ENCODE measurements at regions not wholly inside any gene's neighbourhood (a gene's known extent, or its start where the extent isn't known, plus 50 kb on each side); places are given as distances from the start of the nearest gene placed in this dataset.

DNA sequence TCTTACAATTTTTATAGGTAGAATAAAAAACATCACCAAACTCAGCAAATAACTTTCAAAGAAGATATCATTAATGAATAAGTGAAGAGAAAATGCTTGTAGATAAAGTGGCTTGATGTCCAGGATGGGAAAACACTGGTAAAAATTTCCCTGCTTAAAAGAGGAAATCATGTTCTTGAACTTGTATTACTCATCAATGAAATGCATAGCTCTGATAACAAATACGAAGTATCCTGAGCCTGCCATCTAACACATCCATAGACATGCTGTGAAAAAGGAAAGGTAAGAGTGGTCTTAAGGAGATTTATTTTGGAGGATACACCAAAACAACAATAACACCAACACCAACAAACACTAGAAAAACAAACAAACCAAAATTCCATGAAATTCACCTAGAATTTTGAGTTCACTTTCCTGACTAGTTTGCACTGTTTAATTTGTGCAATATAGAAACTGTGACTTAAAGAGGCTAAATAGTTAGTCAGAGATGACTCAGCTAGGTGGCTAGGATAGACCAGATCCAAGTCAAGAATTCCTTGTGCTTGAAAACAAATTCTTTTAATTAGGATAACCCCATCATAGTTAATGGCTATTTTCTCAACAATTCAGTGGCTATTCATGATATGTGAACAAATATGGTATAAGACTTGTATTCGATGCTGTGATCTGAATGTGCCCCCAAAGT is 179.8 kb upstream of the KCNK2 start:
- TF ChIP-seq, protein P1, sequence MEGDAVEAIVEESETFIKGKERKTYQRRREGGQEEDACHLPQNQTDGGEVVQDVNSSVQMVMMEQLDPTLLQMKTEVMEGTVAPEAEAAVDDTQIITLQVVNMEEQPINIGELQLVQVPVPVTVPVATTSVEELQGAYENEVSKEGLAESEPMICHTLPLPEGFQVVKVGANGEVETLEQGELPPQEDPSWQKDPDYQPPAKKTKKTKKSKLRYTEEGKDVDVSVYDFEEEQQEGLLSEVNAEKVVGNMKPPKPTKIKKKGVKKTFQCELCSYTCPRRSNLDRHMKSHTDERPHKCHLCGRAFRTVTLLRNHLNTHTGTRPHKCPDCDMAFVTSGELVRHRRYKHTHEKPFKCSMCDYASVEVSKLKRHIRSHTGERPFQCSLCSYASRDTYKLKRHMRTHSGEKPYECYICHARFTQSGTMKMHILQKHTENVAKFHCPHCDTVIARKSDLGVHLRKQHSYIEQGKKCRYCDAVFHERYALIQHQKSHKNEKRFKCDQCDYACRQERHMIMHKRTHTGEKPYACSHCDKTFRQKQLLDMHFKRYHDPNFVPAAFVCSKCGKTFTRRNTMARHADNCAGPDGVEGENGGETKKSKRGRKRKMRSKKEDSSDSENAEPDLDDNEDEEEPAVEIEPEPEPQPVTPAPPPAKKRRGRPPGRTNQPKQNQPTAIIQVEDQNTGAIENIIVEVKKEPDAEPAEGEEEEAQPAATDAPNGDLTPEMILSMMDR (IDR thresholded peaks at IDR 0.05): no peak
- no peak for TF ChIP-seq POLR2AphosphoS5 (IDR thresholded peaks at IDR 0.05)

Measured in prostate gland (tissue), 2 donors.